ENCODE measurements at regions not wholly inside any gene's neighbourhood (a gene's known extent, or its start where the extent isn't known, plus 50 kb on each side); places are given as distances from the start of the nearest gene placed in this dataset.

- H3K4me1 Mint-ChIP-seq (ENCODE audit: low read depth) = no peaks in the 10 kb centered on the region
- no peak overlapping the region for H3K4me3 Mint-ChIP-seq
- DNase-seq = no peak
- H3K27ac Mint-ChIP-seq = no peak overlapping the region
- CTCF ChIA-PET = interaction anchor here (1.1 kb wide), 1 partner anchor 606 kb away, joined by 3 read pairs; no protein-coding TSS in a partner anchor
- H3K36me3 Mint-ChIP-seq (ENCODE audit: low read depth) = no peaks in the 10 kb centered on the region
- intact Hi-C loops (cut with micrococcal nuclease) = no loop called here
- no peaks in the 10 kb centered on the region for H3K9me3 Mint-ChIP-seq
- H3K27me3 Mint-ChIP-seq (ENCODE audit: low read depth) = peaks cover 3% of the 10 kb centered on the region
These were observed 261.8 kb downstream of the DLEU7 start for GRCh38 chr13:50581586-50582196.

DNA sequence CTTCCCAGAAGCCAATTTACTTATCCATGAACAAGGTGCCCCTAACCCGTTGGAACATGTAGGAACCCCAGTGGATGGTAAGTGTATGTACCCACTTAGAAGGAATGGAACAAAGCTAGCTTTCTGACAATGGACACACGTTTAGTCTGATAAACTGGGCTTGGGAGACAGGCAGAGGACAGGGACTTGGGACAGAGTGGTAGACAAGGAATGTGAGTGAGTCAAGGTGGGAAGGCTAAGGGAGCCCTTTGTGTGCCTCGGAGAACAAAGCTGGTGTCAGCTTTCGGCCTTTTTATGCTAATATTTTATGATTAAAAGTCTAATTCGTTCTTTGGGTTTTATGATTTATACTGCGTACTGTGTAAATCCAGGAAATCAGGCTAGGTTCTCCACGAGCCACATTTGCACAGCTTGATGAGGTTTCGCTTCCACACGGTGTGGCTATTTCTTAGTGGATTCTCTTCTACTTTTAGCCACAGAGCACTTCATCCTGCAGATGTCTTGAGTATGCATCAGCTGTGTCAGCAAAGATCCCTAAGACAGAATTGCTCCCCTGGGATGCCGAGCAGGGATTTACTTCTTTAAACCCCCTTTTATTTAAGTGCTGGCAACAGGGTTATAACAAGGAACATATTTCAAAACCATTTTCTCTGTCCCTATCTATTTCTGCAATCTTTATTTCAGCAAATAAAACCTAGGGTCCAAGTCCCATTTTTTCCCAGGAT, 258.5 kb downstream of the DLEU7 start:
- DNase-seq = no peak
- Mint-ChIP-seq H3K9me3 (no peaks in the 10 kb centered on the region), H3K27me3 (ENCODE audit: low read depth) (no peaks in the 10 kb centered on the region), H3K27ac (no peak overlapping the region), H3K36me3 (ENCODE audit: low read depth) (no peaks in the 10 kb centered on the region), H3K4me1 (ENCODE audit: low read depth) (no peaks in the 10 kb centered on the region), H3K4me3 (no peak overlapping the region)
- intact Hi-C loops (cut with micrococcal nuclease) = no loop called here
- CTCF ChIA-PET = no interaction called here

GRCh38 chr13:50585674-50586413, 257.6 kb downstream of the DLEU7 start:
- Mint-ChIP-seq H3K27ac (no peak overlapping the region), H3K4me1 (ENCODE audit: low read depth) (no peaks in the 10 kb centered on the region), H3K36me3 (ENCODE audit: low read depth) (no peaks in the 10 kb centered on the region), H3K4me3 (no peak overlapping the region), H3K9me3 (no peaks in the 10 kb centered on the region), H3K27me3 (ENCODE audit: low read depth) (no peaks in the 10 kb centered on the region)
- DNase-seq = no peak
- intact Hi-C loops (cut with micrococcal nuclease) = no loop called here
- CTCF ChIA-PET = no interaction called here

DNA sequence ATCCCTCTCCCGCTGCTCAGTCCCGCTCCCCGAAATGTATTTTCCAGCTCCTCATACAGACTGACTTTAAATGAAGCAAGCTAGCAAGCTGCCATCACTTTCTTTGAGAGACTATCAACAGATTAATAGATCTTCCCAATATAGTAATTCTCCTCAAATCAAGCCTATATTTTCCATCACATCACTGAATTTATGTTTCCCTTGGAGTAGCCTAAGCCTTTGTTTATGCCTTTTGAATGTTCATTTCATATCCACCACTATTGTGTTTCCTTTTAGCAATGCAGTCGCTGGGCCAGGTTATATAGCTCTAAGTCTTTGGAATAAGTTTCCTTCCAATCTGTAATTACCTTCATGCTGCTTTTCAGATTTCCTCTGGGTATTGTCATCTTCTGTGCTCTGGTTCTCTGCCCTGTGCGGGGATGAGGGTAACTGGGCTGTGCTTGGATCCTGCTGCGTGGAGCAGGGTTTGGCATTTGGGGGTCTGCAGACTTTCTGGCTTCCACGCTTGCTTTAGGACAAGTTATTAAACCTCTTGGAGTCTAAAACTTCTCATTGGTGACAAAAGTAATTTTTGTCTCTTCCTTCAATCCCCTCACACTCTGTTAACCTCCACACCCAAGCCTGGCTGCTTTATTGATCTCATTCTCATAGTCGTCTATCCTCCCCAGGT, 256.9 kb downstream of the DLEU7 start:
- H3K36me3 Mint-ChIP-seq (ENCODE audit: low read depth) = no peaks in the 10 kb centered on the region
- H3K4me3 Mint-ChIP-seq = no peak overlapping the region
- H3K27me3 Mint-ChIP-seq (ENCODE audit: low read depth) = no peaks in the 10 kb centered on the region
- H3K9me3 Mint-ChIP-seq = no peaks in the 10 kb centered on the region
- intact Hi-C loops (cut with micrococcal nuclease) = no loop called here
- H3K4me1 Mint-ChIP-seq (ENCODE audit: low read depth) = no peaks in the 10 kb centered on the region
- DNase-seq = no peak
- CTCF ChIA-PET = no interaction called here
- H3K27ac Mint-ChIP-seq = no peak overlapping the region

- no peak overlapping the region for H3K27ac Mint-ChIP-seq
- CTCF ChIA-PET = no interaction called here
These were observed 256.4 kb downstream of the DLEU7 start for GRCh38 chr13:50587115-50587514.

DNA sequence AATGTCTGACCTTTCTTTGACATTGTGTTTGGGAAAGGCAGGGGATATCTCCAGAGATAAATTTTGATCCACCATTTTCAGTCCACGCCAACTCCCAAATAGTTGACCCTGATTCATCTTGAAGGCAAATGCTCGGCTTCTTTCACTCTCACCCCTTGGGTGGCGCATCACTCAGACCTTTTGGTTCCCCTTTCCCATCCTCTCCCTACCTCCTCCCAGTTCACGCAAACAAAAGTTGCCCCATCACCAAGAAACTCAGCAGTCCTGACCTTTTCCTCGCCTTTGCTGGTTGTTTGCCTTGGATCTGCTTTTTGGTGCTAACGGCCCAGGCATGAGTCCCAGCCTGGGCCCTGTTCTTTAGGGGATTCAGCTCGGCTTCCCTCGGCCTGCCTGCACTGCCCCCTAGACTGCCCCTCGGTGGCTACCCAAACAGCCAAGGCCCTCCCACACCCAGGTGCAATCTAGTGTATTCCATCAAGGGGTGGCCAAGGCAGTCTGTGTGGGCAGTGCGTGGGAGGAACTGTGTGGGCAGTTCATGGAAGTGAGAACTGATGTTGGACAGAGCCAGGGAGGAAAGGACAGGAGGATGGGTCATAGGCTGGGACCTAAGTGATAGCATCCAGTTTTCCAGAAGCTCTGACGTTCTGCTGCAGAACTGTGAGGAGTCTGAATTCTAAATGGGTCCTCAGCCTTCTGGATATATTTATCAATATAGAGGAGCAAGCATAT, 255.7 kb downstream of the DLEU7 start:
- CTCF ChIA-PET = no interaction called here
- no peaks in the 10 kb centered on the region for H3K27me3 Mint-ChIP-seq (ENCODE audit: low read depth)

More at GRCh38 chr13:50587115-50587514, 256.4 kb downstream of the DLEU7 start:
- Mint-ChIP-seq H3K36me3 (ENCODE audit: low read depth) (no peaks in the 10 kb centered on the region), H3K4me1 (ENCODE audit: low read depth) (no peaks in the 10 kb centered on the region), H3K9me3 (no peaks in the 10 kb centered on the region), H3K27me3 (ENCODE audit: low read depth) (no peaks in the 10 kb centered on the region), H3K4me3 (no peak overlapping the region)
- intact Hi-C loops (cut with micrococcal nuclease) = no loop called here
- no peak for DNase-seq

GRCh38 chr13:50588491-50589130, 254.9 kb downstream of the DLEU7 start:
- no peaks in the 10 kb centered on the region for H3K27me3 Mint-ChIP-seq (ENCODE audit: low read depth)
- no peaks in the 10 kb centered on the region for H3K9me3 Mint-ChIP-seq
- H3K4me3 Mint-ChIP-seq = no peak overlapping the region
- H3K27ac Mint-ChIP-seq = no peak overlapping the region
- peaks cover 10% of the 10 kb centered on the region for H3K4me1 Mint-ChIP-seq (ENCODE audit: low read depth)
- intact Hi-C loops (cut with micrococcal nuclease) = no loop called here
- CTCF ChIA-PET = no interaction called here
- H3K36me3 Mint-ChIP-seq (ENCODE audit: low read depth) = no peaks in the 10 kb centered on the region
- DNase-seq = no peak

More for the DNA sequence above, 255.7 kb downstream of the DLEU7 start:
- Mint-ChIP-seq H3K9me3 (no peaks in the 10 kb centered on the region), H3K4me1 (ENCODE audit: low read depth) (peaks cover 2% of the 10 kb centered on the region), H3K36me3 (ENCODE audit: low read depth) (no peaks in the 10 kb centered on the region), H3K4me3 (no peak overlapping the region), H3K27ac (no peak overlapping the region)
- intact Hi-C loops (cut with micrococcal nuclease) = no loop called here
- DNase-seq = no peak

GRCh38 chr13:50589139-50589538, 254.4 kb downstream of the DLEU7 start:
- no peaks in the 10 kb centered on the region for H3K27me3 Mint-ChIP-seq (ENCODE audit: low read depth)
- CTCF ChIA-PET = no interaction called here

DNA sequence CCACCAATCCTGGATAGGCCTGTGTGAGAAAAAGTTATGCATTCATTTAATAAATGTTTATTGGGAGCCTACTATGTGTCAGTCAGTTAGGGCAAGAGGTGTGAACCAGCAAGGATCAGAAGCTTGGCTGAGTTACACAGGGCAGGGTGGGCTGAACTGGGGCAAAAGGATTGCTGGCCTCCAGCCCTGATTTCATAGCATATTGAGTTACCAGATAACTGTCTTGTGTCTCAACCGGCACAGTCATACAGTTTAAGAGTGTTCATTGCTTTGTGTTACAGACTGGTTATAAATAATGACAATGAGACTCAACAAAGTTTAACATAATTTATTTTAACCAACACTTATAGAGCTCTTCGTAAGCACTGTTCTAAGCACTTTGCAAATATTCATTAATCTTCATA, 253.8 kb downstream of the DLEU7 start:
- CTCF ChIA-PET = no interaction called here

More at GRCh38 chr13:50589139-50589538, 254.4 kb downstream of the DLEU7 start:
- no peak for DNase-seq
- intact Hi-C loops (cut with micrococcal nuclease) = no loop called here
- Mint-ChIP-seq H3K9me3 (no peaks in the 10 kb centered on the region), H3K27ac (no peak overlapping the region), H3K4me3 (no peak overlapping the region), H3K4me1 (ENCODE audit: low read depth) (peaks cover 14% of the 10 kb centered on the region), H3K36me3 (ENCODE audit: low read depth) (no peaks in the 10 kb centered on the region)

GRCh38 chr13:50592412-50593155, 250.9 kb downstream of the DLEU7 start:
- H3K9me3 Mint-ChIP-seq = no peaks in the 10 kb centered on the region
- CTCF ChIA-PET = interaction anchor here (0.6 to 1.4 kb wide), 3 partner anchors 14 to 213 kb away, joined by 3 read pairs; no protein-coding TSS in a partner anchor

More for the DNA sequence above, 253.8 kb downstream of the DLEU7 start:
- H3K4me3 Mint-ChIP-seq = no peak overlapping the region
- no peaks in the 10 kb centered on the region for H3K27me3 Mint-ChIP-seq (ENCODE audit: low read depth)
- DNase-seq = no peak
- H3K4me1 Mint-ChIP-seq (ENCODE audit: low read depth) = peaks cover 18% of the 10 kb centered on the region
- intact Hi-C loops (cut with micrococcal nuclease) = loop anchor here (5.0 kb wide), 2 partner anchors 323 to 592 kb away; partner anchors contain the start of gene TRIM13
- no peak overlapping the region for H3K27ac Mint-ChIP-seq
- no peaks in the 10 kb centered on the region for H3K9me3 Mint-ChIP-seq
- no peaks in the 10 kb centered on the region for H3K36me3 Mint-ChIP-seq (ENCODE audit: low read depth)

DNA sequence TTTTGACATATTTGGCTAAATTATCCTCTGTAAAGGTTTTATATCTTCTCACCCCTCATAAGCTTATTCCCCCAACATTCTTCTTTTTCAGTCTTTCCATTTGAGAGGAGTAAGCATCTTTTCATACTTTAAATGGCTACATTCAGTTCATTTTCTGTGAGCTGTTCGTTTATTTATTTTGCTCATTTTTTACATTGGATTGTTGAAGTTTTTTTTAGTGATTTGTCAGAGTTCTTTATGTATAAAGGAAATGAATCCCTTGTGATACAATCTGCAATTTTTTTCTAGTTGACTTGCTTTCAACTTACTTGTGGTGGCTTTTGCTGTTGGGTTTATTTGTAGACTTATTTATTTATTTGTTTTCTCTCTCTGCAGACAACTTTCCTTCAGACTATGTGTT, 250.3 kb downstream of the DLEU7 start:
- Mint-ChIP-seq H3K9me3 (no peaks in the 10 kb centered on the region), H3K27ac (no peak overlapping the region), H3K4me1 (ENCODE audit: low read depth) (peaks cover 30% of the 10 kb centered on the region), H3K4me3 (no peak overlapping the region), H3K36me3 (ENCODE audit: low read depth) (no peaks in the 10 kb centered on the region), H3K27me3 (ENCODE audit: low read depth) (no peaks in the 10 kb centered on the region)
- CTCF ChIA-PET = interaction anchor here (0.6 to 1.4 kb wide), 3 partner anchors 13 to 212 kb away, joined by 3 read pairs; no protein-coding TSS in a partner anchor
- intact Hi-C loops (cut with micrococcal nuclease) = loop anchor here (5.0 kb wide), 2 partner anchors 319 to 596 kb away; partner anchors contain the start of gene TRIM13
- DNase-seq = no peak

More at GRCh38 chr13:50592412-50593155, 250.9 kb downstream of the DLEU7 start:
- Mint-ChIP-seq H3K27me3 (ENCODE audit: low read depth) (no peaks in the 10 kb centered on the region), H3K4me3 (no peak overlapping the region), H3K4me1 (ENCODE audit: low read depth) (peaks cover 30% of the 10 kb centered on the region), H3K36me3 (ENCODE audit: low read depth) (no peaks in the 10 kb centered on the region), H3K27ac (no peak overlapping the region)
- DNase-seq = no peak
- intact Hi-C loops (cut with micrococcal nuclease) = loop anchor here (5.0 kb wide), 2 partner anchors 320 to 595 kb away; partner anchors contain the start of gene TRIM13
